ENCODE measurements at regions not wholly inside any gene's neighbourhood (a gene's known extent, or its start where the extent isn't known, plus 50 kb on each side); places are given as distances from the start of the nearest gene placed in this dataset.

DNA sequence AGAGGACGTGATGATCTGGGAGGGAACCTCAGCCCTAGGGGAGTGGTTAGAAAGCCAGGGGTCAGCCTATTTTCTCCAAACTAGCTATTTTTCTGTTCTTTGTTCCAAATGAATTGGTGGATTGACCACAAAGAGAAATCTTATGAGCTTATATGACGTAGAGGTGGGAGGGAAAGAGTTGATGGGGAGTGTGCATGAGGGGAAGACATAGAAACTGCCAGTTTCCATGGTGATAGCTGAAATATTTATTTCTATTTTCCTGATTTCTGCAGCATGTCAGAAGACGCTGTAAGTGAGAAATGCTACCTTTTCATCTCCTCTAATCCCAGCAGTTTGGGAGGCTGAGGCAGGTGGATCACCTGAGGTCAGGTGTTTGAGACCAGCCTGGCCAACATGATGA is 51.4 kb upstream of the CISTR start:
- no peaks in the 10 kb centered on the region for H3K4me1 ChIP-seq (ENCODE audit: low read depth)
- TF ChIP-seq, protein P1, sequence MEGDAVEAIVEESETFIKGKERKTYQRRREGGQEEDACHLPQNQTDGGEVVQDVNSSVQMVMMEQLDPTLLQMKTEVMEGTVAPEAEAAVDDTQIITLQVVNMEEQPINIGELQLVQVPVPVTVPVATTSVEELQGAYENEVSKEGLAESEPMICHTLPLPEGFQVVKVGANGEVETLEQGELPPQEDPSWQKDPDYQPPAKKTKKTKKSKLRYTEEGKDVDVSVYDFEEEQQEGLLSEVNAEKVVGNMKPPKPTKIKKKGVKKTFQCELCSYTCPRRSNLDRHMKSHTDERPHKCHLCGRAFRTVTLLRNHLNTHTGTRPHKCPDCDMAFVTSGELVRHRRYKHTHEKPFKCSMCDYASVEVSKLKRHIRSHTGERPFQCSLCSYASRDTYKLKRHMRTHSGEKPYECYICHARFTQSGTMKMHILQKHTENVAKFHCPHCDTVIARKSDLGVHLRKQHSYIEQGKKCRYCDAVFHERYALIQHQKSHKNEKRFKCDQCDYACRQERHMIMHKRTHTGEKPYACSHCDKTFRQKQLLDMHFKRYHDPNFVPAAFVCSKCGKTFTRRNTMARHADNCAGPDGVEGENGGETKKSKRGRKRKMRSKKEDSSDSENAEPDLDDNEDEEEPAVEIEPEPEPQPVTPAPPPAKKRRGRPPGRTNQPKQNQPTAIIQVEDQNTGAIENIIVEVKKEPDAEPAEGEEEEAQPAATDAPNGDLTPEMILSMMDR (IDR thresholded peaks at IDR 0.05): no peak
- DNase-seq (no peak), ATAC-seq (no peak)
- H3K4me3 ChIP-seq: no peak overlapping the region
- no peaks in the 10 kb centered on the region for H3K9me3 ChIP-seq
- intact Hi-C loops (cut with DNase I, micrococcal nuclease): no loop called here
- H3K36me3 ChIP-seq (ENCODE audit: low read depth): no peaks in the 10 kb centered on the region

DNA sequence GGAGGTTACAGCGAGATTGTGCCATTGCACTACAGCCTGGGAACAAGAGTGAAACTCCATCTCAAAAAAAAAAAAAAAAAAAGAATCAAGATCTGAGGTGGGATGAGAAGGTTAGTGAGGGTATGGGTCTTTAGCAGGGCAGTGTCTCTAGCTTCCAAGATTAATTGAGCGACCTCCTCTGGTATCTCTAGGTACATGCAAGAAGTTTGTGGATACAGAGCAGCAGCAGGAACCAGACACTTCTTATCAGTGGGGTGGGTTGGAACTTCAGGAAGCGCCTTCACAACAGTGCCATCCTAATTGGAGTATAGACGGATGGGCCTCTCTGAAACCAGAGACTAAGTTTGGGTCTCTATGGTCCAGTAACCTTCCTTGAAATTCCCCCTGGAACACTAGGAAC is 51.9 kb upstream of the CISTR start:
- Histone ChIP-seq H3K36me3 (ENCODE audit: low read depth) (no peaks in the 10 kb centered on the region), H3K4me3 (no peak overlapping the region), H3K9me3 (no peaks in the 10 kb centered on the region), H3K4me1 (ENCODE audit: low read depth) (no peaks in the 10 kb centered on the region)
- TF ChIP-seq, protein P1 (IDR thresholded peaks at IDR 0.05): no peak
- DNase-seq: no peak
- intact Hi-C loops (cut with DNase I, micrococcal nuclease): no loop called here
- no peak for ATAC-seq

DNA sequence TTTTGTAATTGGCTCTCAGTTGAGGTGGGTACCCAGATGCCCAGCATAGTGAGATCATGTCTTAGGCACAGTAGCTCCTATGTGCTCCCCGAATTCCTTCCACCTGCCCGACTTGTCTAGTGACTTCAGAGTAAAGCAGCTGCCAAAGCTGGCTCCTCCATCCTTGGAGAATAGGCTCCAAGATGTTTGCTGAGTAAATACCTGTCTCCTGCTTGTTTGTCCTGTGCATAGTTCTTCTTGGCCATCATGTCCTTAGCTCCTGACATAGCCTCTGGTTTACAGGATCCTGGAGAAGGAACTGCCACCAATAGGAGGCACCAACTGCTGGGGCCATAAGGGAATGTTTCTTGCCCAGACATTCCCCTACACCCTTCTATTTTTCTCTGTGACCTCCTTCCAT is 52.6 kb upstream of the CISTR start:
- H3K4me1 ChIP-seq (ENCODE audit: low read depth): no peaks in the 10 kb centered on the region
- H3K9me3 ChIP-seq: no peaks in the 10 kb centered on the region
- ATAC-seq: no peak
- H3K36me3 ChIP-seq (ENCODE audit: low read depth): no peaks in the 10 kb centered on the region
- DNase-seq: no peak
- TF ChIP-seq, protein P1 (IDR thresholded peaks at IDR 0.05): no peak
- no peak overlapping the region for H3K4me3 ChIP-seq
- intact Hi-C loops (cut with DNase I, micrococcal nuclease): no loop called here

DNA sequence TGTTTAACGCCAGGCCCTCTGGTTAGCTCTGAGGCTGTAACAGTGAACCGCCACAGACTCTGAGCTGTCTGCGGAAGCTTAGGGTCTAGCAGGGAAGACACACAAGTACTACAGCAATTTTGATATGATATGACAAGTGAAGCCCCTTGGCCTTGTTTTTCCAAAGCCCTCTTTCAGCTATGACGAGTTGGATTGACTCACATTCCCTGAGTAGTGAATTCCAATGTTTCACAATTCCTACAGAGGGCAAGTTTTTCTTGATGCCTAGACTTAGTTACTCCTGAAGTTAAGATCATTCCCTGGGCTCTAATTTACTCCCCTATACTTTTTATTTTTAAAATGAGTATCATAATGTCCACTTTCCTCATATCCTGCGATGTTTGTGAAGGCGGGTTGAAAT is 53.3 kb upstream of the CISTR start:
- ATAC-seq (no peak), DNase-seq (no peak)
- Histone ChIP-seq H3K9me3 (no peaks in the 10 kb centered on the region), H3K4me1 (ENCODE audit: low read depth) (no peaks in the 10 kb centered on the region), H3K4me3 (no peak overlapping the region), H3K36me3 (ENCODE audit: low read depth) (no peaks in the 10 kb centered on the region)
- TF ChIP-seq, protein P1 (IDR thresholded peaks at IDR 0.05): no peak
- intact Hi-C loops (cut with DNase I, micrococcal nuclease): no loop called here

DNA sequence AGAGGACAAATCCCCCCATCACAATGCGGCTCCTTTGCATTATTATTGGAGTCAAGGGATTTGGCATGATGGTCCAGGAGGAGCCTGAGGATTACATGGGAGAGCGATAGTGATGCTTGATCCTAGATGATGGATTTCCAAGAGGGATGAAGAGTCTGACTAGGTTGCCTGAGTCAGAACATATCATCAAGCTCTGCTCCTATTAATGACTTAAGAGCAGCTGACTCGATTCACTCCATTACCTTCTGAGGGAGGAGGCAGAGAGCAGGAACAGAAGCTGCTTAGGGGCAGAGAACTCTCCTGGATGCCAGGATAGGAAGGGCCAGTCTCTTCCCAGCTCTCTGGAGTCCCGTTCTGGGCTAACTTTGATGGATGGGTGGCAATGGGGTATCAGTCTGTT is 54.0 kb upstream of the CISTR start:
- Histone ChIP-seq H3K36me3 (ENCODE audit: low read depth) (no peaks in the 10 kb centered on the region), H3K4me1 (ENCODE audit: low read depth) (no peaks in the 10 kb centered on the region), H3K9me3 (no peaks in the 10 kb centered on the region), H3K4me3 (no peak overlapping the region)
- intact Hi-C loops (cut with DNase I, micrococcal nuclease): no loop called here
- ATAC-seq (no peak), DNase-seq (no peak)
- TF ChIP-seq, protein P1 (IDR thresholded peaks at IDR 0.05): no peak

DNA sequence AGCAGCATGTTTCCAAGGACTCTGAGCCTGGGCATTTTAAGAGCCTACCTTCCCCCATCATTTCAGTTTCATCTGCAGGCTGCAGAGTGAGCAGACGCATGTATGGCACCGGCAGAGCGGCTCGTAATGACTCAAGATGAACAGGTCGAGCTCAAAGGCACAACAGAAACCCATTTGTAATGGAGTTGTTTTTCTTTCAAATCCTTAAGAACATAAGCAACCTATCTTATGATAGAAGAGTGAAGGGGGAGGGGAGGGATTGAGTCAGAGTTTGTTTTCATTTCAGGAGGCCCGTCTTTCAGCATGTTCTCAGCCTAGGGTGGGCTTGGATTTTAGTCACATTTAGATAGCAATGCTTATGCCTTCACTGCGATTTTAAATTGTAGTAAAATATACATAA is 54.9 kb upstream of the CISTR start:
- DNase-seq (no peak), ATAC-seq (no peak)
- TF ChIP-seq, protein P1 (IDR thresholded peaks at IDR 0.05): no peak
- Histone ChIP-seq H3K36me3 (ENCODE audit: low read depth) (no peaks in the 10 kb centered on the region), H3K9me3 (no peaks in the 10 kb centered on the region), H3K4me3 (no peak overlapping the region), H3K4me1 (ENCODE audit: low read depth) (no peaks in the 10 kb centered on the region)
- intact Hi-C loops (cut with DNase I, micrococcal nuclease): no loop called here

Data from mucosa of descending colon (tissue), 3 donors.